ENCODE measurements at regions not wholly inside any gene's neighbourhood (a gene's known extent, or its start where the extent isn't known, plus 50 kb on each side); places are given as distances from the start of the nearest gene placed in this dataset.

- no peaks in the 10 kb centered on the region for H3K9me3 ChIP-seq (ENCODE audit: control insufficient read depth, insufficient read depth, low read length)
- no peak overlapping the region for H4K91ac ChIP-seq (ENCODE audit: insufficient read depth, low read depth, low read length)
- no peak overlapping the region for H3K9ac ChIP-seq (ENCODE audit: low read depth, low read length)
- H3K14ac ChIP-seq (replicated peaks; ENCODE audit: low read depth, low read length) = no peak overlapping the region
- H2BK20ac ChIP-seq (ENCODE audit: low read depth, low read length) = no peak overlapping the region
- H3K27me3 ChIP-seq (ENCODE audit: control insufficient read depth, insufficient read depth, low read length) = no peaks in the 10 kb centered on the region
- no peaks in the 10 kb centered on the region for H4K20me1 ChIP-seq (ENCODE audit: insufficient read depth, low read length)
- no peak overlapping the region for H4K5ac ChIP-seq (ENCODE audit: low read depth, low read length)
- no peak overlapping the region for H3K23ac ChIP-seq (ENCODE audit: low read depth, low read length)
- 0 out of 2 replicates have a peak, but pooled peaks cover 1% of the 10 kb centered on the region for H3K4me1 ChIP-seq (ENCODE audit: control insufficient read depth, insufficient read depth, low read length)
- CTCF ChIA-PET = no interaction called here
- DNase-seq (no peak), ATAC-seq (ENCODE audit: low read depth) (no peak)
- H3K4me2 ChIP-seq (ENCODE audit: low read depth, low read length) = no peak overlapping the region
- 80% methylated on average over 1 of the region's 6 CpGs; no CpG with 5 or more reads in 1 of the 2 experiments for WGBS, 2 experiments (ENCODE audit: extremely low coverage in 2 of 2, insufficient read length in 1 of 2)
- no peaks in the 10 kb centered on the region for H3K36me3 ChIP-seq (ENCODE audit: control insufficient read depth, insufficient read depth, low read length)
- no peak overlapping the region for H2BK120ac ChIP-seq (ENCODE audit: low read depth, low read length)
- no TSS peak for BruUV-seq (replicated peaks)
- intact Hi-C loops (cut with micrococcal nuclease) = no loop called here
- in situ Hi-C loops (cut with MboI; ENCODE audit: low sequenced_read_pairs) = no loop called here
- no peak for TF ChIP-seq RAD21 (IDR thresholded peaks at IDR 0.05; ENCODE audit: low read length)
- TF ChIP-seq CEBPB (IDR thresholded peaks at IDR 0.05; ENCODE audit: low read depth, low read length) = no peak
- no peak for TF ChIP-seq CTCF (conservative IDR thresholded peaks at IDR 0.05; ENCODE audit: low read depth, low read length)
- no peak for TF ChIP-seq NFE2L2 (IDR thresholded peaks at IDR 0.05; ENCODE audit: low read depth, low read length)
- no peak for TF ChIP-seq POLR2A (IDR thresholded peaks at IDR 0.05; ENCODE audit: low read depth, low read length)
- no peak for TF ChIP-seq CHD1 (IDR thresholded peaks at IDR 0.05; ENCODE audit: low read depth, low read length)
- TF ChIP-seq SMC3 (IDR thresholded peaks at IDR 0.05; ENCODE audit: low read depth, low read length) = no peak
- TF ChIP-seq RFX5 (IDR thresholded peaks at IDR 0.05; ENCODE audit: low read depth, low read length) = no peak
- no peak for TF ChIP-seq BHLHE40 (IDR thresholded peaks at IDR 0.05; ENCODE audit: low read depth, low read length)
- TF ChIP-seq ELK1 (IDR thresholded peaks at IDR 0.05; ENCODE audit: borderline replicate concordance, low read depth, low read length) = no peak
- no peak for TF ChIP-seq FOS (IDR thresholded peaks at IDR 0.05; ENCODE audit: low read depth, low read length)
- H3K9me1 ChIP-seq (ENCODE audit: insufficient read depth, low read length) = no peaks in the 10 kb centered on the region
- H2BK15ac ChIP-seq (ENCODE audit: low read depth, low read length) = no peak overlapping the region
- no peak overlapping the region for H3K27ac ChIP-seq (ENCODE audit: insufficient read depth, low read length)
- no peak overlapping the region for H4K8ac ChIP-seq (ENCODE audit: low read depth in 2 of 2, low read length in 2 of 2)
- H3K56ac ChIP-seq (ENCODE audit: extremely low read depth, insufficient read depth, low read length) = no peak overlapping the region
- H2BK5ac ChIP-seq (ENCODE audit: low read depth, low read length, poor library complexity, severe bottlenecking) = no peak overlapping the region
- no peaks in the 10 kb centered on the region for H3K79me1 ChIP-seq (ENCODE audit: low read depth in 1 of 2, low read length in 2 of 2)
- no peak overlapping the region for H2AK9ac ChIP-seq (replicated peaks; ENCODE audit: low read depth, low read length, poor library complexity)
- H2AK5ac ChIP-seq (ENCODE audit: low read depth, low read length) = no peak overlapping the region
- dilution Hi-C loops (cut with HindIII; ENCODE audit: low sequenced_read_pairs, unreplicated experiment) = no loop called here
- H3K4me3 ChIP-seq (ENCODE audit: insufficient read depth, low read depth, low read length) = no peak overlapping the region
- H3K4ac ChIP-seq (ENCODE audit: low read depth, low read length) = no peak overlapping the region
- POLR2A ChIA-PET (ENCODE audit: unreplicated experiment) = no interaction called here
- no peak overlapping the region for H3K18ac ChIP-seq (ENCODE audit: low read depth, low read length)
- H2AFZ ChIP-seq (replicated peaks; ENCODE audit: low read length, poor library complexity) = no peak overlapping the region
These were observed 73.2 kb upstream of the JAG1 start for GRCh38 chr20:10747019-10747418.
